OCI-LY3 (cell line): ENCODE measurements at regions not wholly inside any gene's neighbourhood (a gene's known extent, or its start where the extent isn't known, plus 50 kb on each side); places are given as distances from the start of the nearest gene placed in this dataset.

Source experiments
- EZH2phosphoT487 ChIP-seq: fragments of 200-600 bp; shearing (Covaris generic); IDR thresholded peaks from 2 replicates; pipeline ENCODE4 v1.6.1; 2018; ENCODE audit warnings: antibody characterized with exemption, mixed run types, low read depth
- TF ChIP-seq, protein P1 (sequence below): fragments of 200-600, 300-600 bp; sonication (generic); IDR thresholded peaks from 2 replicates; pipeline ENCODE4 v1.5.1; 2014; ENCODE audit warnings: antibody characterized with exemption, low read length, low read depth

DNA sequence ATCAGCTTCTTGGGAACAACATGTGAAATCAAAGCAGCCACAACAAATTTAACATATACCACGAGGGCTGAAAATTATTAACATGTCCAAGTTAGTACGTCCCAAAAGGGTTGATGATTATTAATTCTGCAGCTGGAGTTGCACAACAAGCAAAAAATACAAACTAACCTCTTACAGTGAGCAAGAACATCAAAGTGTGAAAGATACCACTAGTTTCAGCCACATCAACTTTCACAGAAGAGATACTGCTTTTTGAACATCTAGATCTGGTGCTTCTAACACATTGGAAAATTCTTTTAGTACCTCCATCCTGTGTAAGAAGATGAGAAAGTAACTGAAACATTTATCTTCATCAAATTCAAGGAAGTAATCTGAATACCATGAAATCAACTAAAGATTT lies 334.1 kb downstream of the PCDH7 start:
- TF ChIP-seq, protein P1, sequence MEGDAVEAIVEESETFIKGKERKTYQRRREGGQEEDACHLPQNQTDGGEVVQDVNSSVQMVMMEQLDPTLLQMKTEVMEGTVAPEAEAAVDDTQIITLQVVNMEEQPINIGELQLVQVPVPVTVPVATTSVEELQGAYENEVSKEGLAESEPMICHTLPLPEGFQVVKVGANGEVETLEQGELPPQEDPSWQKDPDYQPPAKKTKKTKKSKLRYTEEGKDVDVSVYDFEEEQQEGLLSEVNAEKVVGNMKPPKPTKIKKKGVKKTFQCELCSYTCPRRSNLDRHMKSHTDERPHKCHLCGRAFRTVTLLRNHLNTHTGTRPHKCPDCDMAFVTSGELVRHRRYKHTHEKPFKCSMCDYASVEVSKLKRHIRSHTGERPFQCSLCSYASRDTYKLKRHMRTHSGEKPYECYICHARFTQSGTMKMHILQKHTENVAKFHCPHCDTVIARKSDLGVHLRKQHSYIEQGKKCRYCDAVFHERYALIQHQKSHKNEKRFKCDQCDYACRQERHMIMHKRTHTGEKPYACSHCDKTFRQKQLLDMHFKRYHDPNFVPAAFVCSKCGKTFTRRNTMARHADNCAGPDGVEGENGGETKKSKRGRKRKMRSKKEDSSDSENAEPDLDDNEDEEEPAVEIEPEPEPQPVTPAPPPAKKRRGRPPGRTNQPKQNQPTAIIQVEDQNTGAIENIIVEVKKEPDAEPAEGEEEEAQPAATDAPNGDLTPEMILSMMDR: no peak
- TF ChIP-seq EZH2phosphoT487: no peak
